ENCODE measurements at regions not wholly inside any gene's neighbourhood (a gene's known extent, or its start where the extent isn't known, plus 50 kb on each side); places are given as distances from the start of the nearest gene placed in this dataset.

DNA sequence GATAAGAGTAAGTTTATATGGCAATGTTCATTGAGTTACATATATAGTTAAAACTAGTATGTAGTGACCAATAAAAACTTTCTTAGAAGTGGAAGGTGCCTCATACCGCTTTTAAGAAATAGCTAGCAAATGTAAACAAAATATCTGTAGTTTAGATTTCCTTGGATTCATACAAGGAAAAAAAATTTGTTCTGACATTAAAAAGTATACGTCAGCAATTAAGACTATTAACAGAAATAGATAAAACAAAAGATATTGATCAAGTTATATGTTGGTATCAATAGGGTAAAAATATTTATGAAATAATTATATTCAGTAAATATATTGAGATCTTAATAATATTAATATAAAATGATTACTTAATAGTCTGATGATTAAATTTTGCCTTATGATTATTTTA is 718.8 kb upstream of the LRFN5 start:
- Mint-ChIP-seq H3K4me1 (no peaks in the 10 kb centered on the region), H3K27ac (no peak overlapping the region), H3K4me3 (no peak overlapping the region), H3K27me3 (no peaks in the 10 kb centered on the region), H3K9me3 (peaks cover 0 to 6% of the 10 kb centered on the region in 2 donors)
- DNase-seq (no peak), ATAC-seq (no peak)

DNA sequence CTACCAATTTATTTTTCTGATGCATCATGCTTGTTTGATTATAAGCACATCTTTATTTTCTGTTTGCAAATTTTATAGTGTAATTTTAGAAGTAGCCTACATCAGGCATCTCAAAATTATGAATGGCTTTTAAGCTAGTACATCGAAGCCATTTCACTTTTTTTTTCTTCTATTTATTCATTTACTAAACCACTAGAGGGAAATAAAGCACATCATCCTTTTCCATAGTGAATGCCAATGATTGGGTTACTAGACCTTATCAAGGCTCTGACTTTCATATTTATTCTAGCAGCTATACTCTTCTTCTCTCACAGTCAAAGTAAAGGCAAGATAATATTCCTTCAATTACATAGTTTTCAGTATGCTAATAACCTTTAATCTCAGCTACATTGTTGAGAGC is 736.4 kb upstream of the LRFN5 start:
- H3K4me1 Mint-ChIP-seq = no peaks in the 10 kb centered on the region
- no peaks in the 10 kb centered on the region for H3K27me3 Mint-ChIP-seq
- no peak for ATAC-seq
- no peak overlapping the region for H3K4me3 Mint-ChIP-seq
- DNase-seq = no peak
- peaks cover 0 to under 1% of the 10 kb centered on the region in 2 donors for H3K9me3 Mint-ChIP-seq
- H3K27ac Mint-ChIP-seq = no peak overlapping the region

DNA sequence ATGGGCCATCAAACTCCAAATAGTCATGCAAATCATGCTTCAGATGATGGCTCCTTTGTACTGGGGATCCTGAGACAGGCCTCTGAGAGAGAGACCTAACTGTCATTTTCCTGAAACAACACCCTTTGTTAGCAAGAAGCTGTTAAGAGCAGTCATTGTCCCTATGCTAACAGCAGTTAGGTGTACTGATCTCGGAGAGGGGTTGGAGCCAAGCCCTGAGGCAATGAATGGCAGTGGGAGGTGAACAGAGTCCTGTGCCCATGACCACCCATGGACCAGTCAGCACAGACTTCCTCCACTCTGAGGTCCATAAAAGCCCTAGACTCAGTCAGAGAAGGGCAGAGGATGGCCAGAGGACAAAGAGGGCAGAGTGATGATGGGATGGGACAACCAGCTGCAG is 747.6 kb upstream of the LRFN5 start:
- ATAC-seq (no peak), DNase-seq (no peak)
- no peaks in the 10 kb centered on the region for H3K4me1 Mint-ChIP-seq
- peaks cover 5 to 18% of the 10 kb centered on the region in 2 donors for H3K9me3 Mint-ChIP-seq
- no peaks in the 10 kb centered on the region for H3K27me3 Mint-ChIP-seq
- H3K4me3 Mint-ChIP-seq = no peak overlapping the region
- no peak overlapping the region for H3K27ac Mint-ChIP-seq

DNA sequence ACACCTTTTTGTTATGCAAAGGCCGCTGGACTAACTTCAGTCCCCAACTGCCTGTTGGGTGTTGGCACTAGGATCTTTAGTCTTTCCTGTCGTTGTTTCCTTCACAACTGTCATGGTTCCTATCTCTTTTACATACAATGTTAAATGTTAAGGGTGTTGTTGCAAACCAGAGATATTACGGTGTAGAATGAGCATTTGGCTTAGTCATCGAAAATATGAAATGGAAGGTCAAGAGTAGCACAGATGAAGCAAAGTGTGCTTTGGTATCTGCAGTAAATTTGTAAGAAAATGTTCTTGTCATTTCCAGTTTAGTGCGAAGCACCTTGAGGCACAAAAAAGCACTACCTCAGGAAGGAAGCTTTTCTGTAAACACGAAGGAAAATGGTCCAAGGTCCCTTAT is 751.3 kb upstream of the LRFN5 start:
- DNase-seq = no peak
- Mint-ChIP-seq H3K9me3 (peaks cover 5 to 9% of the 10 kb centered on the region in 2 donors), H3K27me3 (no peaks in the 10 kb centered on the region), H3K4me3 (no peak overlapping the region), H3K27ac (no peak overlapping the region), H3K4me1 (no peaks in the 10 kb centered on the region)
- ATAC-seq = no peak

DNA sequence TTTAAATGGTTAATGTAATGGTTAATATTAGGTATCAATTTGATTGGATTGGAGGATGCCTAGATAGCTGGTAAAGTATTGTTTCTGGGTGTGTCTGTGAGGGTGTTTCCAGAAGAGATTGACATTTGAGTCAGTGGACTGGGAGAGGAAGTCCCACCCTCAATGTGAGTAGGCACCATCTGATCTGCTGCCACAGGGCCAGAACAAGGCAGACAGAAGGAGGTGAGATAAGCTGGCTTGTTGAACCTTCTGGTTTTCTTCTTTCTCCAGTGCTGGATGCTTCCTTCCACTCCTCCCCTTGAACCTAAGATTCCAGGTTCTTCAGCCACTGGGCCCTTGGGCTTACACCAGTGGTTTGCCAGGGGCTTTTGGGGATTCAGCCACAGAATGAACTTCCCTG is 756.5 kb upstream of the LRFN5 start:
- Mint-ChIP-seq H3K4me3 (no peak overlapping the region), H3K4me1 (no peaks in the 10 kb centered on the region), H3K27me3 (no peaks in the 10 kb centered on the region), H3K27ac (no peak overlapping the region), H3K9me3 (no peaks in the 10 kb centered on the region)
- DNase-seq = no peak
- ATAC-seq = no peak

DNA sequence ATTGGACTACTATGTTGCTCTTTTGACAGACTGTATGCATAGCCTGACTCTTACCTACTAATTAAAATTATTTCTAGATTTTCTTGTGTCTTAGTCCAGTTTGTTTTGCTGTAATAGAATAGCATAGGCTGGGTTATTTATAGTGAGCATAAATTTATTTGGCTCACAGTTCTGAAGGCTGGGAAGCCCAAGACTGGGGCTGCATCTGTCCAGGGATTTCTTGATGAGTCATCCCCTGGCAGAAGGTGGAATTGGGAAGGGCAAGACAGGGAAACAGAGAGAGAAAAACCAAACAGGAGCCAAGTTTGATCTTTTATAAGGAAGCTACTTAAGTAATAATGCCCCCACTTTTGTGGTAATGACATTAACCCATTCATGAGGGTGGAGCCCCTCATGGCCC is 759.2 kb upstream of the LRFN5 start:
- no peak for ATAC-seq
- no peaks in the 10 kb centered on the region for H3K9me3 Mint-ChIP-seq
- no peak for DNase-seq
- H3K27ac Mint-ChIP-seq = no peak overlapping the region
- H3K4me3 Mint-ChIP-seq = no peak overlapping the region
- no peaks in the 10 kb centered on the region for H3K4me1 Mint-ChIP-seq
- no peaks in the 10 kb centered on the region for H3K27me3 Mint-ChIP-seq

DNA sequence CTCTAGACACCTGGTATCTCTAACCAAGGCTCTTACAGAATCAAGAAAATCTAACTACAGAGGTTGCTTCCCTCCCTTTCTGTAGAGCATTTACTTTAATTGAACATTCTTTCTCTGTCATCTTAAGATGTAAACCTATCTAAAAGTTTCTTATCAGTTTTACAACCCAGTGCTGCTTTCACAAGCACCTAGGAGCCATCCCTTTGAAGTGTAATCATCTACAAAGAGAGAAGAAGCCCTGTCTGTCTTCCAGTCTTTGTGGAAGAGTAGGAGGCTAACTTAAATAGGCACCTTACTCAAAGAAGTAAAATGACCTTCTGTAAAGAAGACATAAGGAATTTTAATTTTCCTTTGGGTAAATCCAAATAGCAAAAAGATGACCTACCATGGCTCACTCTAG is 763.9 kb upstream of the LRFN5 start:
- Mint-ChIP-seq H3K9me3 (peaks cover 0 to 7% of the 10 kb centered on the region in 2 donors), H3K27ac (no peak overlapping the region), H3K4me3 (no peak overlapping the region), H3K4me1 (no peaks in the 10 kb centered on the region), H3K27me3 (no peaks in the 10 kb centered on the region)
- no peak for ATAC-seq
- no peak for DNase-seq

DNA sequence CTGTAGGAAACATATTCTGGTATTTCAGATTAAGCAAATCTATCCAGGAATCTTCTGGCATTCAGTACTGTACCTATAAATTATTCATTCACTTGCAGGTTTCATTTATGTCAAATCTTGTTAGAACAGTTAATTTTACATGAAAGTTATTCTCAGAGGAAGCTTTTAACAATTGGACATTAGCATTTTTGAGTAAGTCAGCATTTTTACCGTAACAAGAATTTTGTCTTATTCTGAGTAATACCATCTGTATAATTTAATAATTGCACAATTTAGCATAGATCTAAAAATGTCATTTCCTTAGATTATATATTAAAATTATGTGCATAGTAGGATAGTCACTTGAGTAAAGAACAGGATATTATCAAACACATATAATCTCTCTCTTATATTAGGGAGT is 764.8 kb upstream of the LRFN5 start:
- H3K4me1 Mint-ChIP-seq = no peaks in the 10 kb centered on the region
- H3K9me3 Mint-ChIP-seq = peaks cover 0 to 7% of the 10 kb centered on the region in 2 donors
- H3K27me3 Mint-ChIP-seq = no peaks in the 10 kb centered on the region
- H3K27ac Mint-ChIP-seq = no peak overlapping the region
- DNase-seq (no peak), ATAC-seq (no peak)
- H3K4me3 Mint-ChIP-seq = no peak overlapping the region

DNA sequence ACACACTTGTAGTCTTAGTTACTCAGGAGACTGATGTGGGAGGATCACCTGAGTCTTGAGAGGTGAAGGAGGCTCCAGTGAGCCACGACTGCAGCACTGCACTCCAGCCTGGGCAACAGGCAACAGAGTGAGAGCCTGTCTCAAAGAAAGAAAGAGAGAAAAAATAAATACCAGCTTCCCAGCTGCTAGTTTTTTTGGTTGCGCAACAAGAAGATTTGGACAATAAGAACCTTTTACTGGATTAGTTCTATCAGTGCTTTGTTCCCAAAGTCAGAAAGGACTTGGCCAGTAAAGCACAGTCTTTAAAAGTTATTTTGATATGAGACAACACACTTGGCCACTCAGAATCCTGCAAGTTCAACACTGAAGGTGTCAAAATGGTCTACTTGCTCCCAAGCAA is 768.1 kb upstream of the LRFN5 start:
- Mint-ChIP-seq H3K27ac (no peak overlapping the region), H3K27me3 (no peaks in the 10 kb centered on the region), H3K4me3 (no peak overlapping the region), H3K4me1 (no peaks in the 10 kb centered on the region), H3K9me3 (peaks cover 0 to 18% of the 10 kb centered on the region in 2 donors)
- DNase-seq (no peak), ATAC-seq (no peak)

DNA sequence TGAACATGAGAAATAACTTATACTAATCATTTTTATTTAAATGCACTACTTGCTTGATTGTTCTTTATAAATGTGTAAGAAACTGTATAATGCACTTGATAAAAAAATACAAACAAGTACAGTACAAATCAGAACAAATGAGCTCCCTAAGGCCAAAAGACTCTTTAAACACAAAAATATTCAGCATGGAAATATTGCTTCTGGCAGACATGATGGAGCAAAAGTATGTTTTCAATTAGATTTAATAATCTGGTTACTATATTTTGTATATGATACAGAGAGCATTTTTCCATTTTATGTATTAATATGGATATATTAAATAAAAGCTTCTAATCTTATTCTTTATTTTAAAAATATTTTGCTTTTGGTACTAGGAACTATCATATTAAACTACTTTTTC is 800.2 kb upstream of the LRFN5 start:
- ATAC-seq (no peak), DNase-seq (no peak)
- no peaks in the 10 kb centered on the region for H3K4me1 Mint-ChIP-seq
- H3K4me3 Mint-ChIP-seq = no peak overlapping the region
- no peaks in the 10 kb centered on the region for H3K27me3 Mint-ChIP-seq
- no peak overlapping the region for H3K27ac Mint-ChIP-seq
- peaks cover 6 to 7% of the 10 kb centered on the region in 2 donors for H3K9me3 Mint-ChIP-seq

DNA sequence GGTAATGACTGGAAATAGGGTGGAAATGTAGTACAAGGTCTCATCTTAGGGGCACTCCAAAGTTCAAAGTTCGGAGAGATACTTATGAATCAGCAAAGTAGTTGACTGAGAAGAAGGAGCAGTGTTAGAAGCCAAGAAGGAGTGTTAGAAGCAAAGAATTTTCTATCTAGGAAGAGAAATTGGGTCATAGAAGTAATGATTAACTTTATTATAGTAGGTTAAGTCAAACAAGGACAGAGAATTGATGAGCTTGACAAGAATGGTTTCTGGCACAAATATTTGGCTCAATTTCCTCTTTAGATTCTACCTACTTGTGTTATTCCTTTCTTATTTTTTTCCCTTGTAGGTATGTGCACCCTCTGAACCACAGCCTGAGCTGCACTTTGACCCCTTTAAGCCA is 810.5 kb upstream of the LRFN5 start:
- DNase-seq = no peak
- Mint-ChIP-seq H3K27me3 (no peaks in the 10 kb centered on the region), H3K9me3 (peaks cover 5% of the 10 kb centered on the region in 2 donors), H3K27ac (no peak overlapping the region), H3K4me1 (no peaks in the 10 kb centered on the region), H3K4me3 (no peak overlapping the region)
- ATAC-seq = no peak

DNA sequence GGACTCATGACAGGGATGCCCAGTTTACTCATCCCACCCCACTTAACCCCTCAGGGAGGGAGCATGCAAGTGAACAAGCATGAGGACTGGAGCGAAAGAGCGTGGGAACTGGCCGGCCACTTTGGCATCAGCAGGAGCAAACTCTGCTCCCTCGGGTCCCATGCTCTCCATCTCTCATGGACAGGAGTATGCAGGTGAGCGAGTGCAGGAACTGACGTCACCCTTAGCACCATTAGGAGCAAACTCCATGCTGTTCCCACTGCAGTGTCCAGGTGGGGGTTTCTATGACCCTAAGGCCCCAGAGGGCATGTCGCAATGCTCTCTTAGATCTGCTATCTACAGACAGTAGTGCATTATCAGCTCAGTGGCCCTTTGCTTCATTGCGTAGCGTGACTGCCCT is 821.8 kb upstream of the LRFN5 start:
- H3K4me1 Mint-ChIP-seq = no peaks in the 10 kb centered on the region
- peaks cover 0 to 16% of the 10 kb centered on the region in 2 donors for H3K9me3 Mint-ChIP-seq
- ATAC-seq = no peak
- no peak for DNase-seq
- no peak overlapping the region for H3K4me3 Mint-ChIP-seq
- no peaks in the 10 kb centered on the region for H3K27me3 Mint-ChIP-seq
- no peak overlapping the region for H3K27ac Mint-ChIP-seq

DNA sequence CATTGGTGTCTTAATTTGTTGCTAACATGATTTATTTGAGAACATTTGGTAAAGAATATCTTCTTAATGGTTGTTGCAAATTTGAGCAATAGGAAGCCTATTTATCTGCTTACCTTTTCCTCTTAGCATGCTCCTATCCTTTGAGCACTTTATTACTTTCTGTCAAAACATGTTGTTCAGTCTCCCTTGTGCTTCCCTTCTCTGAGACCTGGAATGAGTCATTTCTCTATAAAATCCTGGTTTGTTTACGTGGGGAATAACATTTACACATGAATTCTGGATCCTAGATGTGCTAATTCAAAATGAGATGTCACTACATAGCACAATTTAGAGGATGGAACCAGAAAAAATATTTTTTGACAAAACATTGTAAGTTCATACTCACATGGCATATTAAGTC is 844.0 kb upstream of the LRFN5 start:
- Mint-ChIP-seq H3K4me1 (no peaks in the 10 kb centered on the region), H3K27ac (no peak overlapping the region), H3K4me3 (no peak overlapping the region), H3K9me3 (no peaks in the 10 kb centered on the region), H3K27me3 (no peaks in the 10 kb centered on the region)
- DNase-seq (no peak), ATAC-seq (no peak)

DNA sequence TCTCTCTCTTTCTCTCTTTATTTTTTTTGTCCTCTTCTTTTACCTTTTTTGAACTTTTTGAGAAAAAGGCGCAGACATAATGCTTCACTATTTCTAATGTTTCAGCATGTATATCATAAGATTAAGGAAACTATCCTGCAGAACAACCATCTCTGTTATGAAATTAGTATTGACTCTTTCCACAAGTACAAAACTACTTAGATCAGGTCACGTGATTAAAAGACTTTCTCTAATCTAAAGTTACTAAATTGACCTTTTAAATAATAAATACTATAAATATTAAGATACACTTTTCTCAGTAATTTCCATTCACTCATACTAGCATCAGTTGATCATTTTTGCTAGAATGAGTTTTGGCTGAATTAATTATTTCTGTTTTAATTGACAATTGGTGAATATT is 844.5 kb upstream of the LRFN5 start:
- no peak for ATAC-seq
- no peaks in the 10 kb centered on the region for H3K9me3 Mint-ChIP-seq
- H3K27me3 Mint-ChIP-seq = no peaks in the 10 kb centered on the region
- DNase-seq = no peak
- H3K27ac Mint-ChIP-seq = no peak overlapping the region
- no peak overlapping the region for H3K4me3 Mint-ChIP-seq
- H3K4me1 Mint-ChIP-seq = no peaks in the 10 kb centered on the region

DNA sequence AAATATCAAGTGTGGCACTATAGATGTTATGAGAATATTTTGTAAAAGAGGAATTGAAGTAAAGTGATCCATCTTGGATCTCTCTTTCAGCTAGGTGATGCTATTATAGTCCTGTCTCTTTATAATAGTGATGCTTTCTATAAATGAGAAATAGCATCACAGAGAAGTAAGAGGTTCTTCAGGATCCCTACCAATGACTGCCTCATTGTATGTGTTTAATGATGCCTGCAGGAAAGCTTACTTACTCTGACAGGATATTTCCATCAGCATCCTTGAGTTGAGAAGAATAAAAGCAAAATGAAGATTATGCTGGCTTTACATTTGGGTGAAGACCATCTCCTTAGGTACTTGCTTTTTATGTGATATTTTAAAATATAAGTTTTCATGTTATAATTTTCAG is 846.0 kb upstream of the LRFN5 start:
- Mint-ChIP-seq H3K27ac (no peak overlapping the region), H3K4me1 (no peaks in the 10 kb centered on the region), H3K9me3 (peaks cover 4 to 5% of the 10 kb centered on the region in 2 donors), H3K27me3 (no peaks in the 10 kb centered on the region), H3K4me3 (no peak overlapping the region)
- no peak for DNase-seq
- no peak for ATAC-seq

DNA sequence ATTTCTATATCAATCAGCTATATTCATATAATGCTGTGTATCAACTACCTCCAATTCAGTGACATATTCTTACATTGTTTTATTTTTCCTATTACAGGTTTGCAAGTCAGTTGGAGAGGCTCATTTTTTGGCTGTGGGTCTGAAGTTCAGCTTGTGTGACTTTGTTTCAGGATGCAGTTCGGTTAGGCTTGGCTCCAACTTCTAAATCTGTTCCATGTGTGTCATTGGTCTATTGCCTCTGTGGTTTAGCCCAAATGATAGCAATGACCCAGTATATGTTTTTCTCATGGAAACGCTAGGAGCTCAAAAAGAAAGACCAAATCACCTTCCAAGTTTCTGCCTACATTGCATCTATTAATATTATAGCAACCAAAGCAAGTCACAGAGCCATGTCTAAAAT is 848.6 kb upstream of the LRFN5 start:
- ATAC-seq = no peak
- Mint-ChIP-seq H3K9me3 (peaks cover 11 to 14% of the 10 kb centered on the region in 2 donors), H3K27ac (no peak overlapping the region), H3K27me3 (no peaks in the 10 kb centered on the region), H3K4me3 (no peak overlapping the region), H3K4me1 (no peaks in the 10 kb centered on the region)
- no peak for DNase-seq

DNA sequence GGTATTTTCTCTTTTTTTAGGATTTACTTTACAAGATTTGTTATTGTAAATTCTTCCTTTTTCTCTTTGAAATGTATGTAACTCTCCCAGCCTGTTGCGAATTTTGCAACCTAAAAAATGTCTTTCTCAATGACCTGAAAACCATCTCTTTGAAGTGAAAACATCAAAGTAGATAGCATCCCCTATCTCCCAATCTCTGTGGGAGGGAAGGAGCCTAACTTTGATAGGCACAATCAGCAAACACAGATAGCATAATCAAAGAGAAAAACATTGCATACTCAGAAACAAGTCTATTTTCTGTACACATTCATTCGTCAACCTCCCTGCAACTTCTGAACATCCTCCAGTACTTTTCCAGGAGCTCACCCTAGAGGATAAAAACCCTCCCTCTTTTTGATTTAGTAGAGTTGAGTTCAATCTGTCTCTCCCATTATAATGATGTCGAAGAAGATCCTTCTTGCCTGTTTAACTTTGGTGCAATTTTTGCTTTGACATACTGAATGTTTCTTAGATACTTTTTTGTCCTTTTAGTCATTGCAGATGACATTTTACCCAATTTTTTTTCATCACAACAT is 849.2 kb upstream of the LRFN5 start:
- Mint-ChIP-seq H3K27me3 (no peaks in the 10 kb centered on the region), H3K4me1 (no peaks in the 10 kb centered on the region), H3K4me3 (no peak overlapping the region), H3K9me3 (peaks cover 11 to 14% of the 10 kb centered on the region in 2 donors), H3K27ac (no peak overlapping the region)
- DNase-seq (no peak), ATAC-seq (no peak)

Measured in stimulated activated naive CD8-positive, alpha-beta T cell treated with anti-CD3 and anti-CD28 coated beads, Interleukin-15, amount 100 ng/mL, for 72 hours (primary cell).